Mucosa of rectum (tissue), 2 donors: ENCODE measurements at regions not wholly inside any gene's neighbourhood (a gene's known extent, or its start where the extent isn't known, plus 50 kb on each side); places are given as distances from the start of the nearest gene placed in this dataset.

Experiments used
- H3K27ac ChIP-seq, 2 donors: one replicate each; pipeline ENCODE4 v1.7.0; 2013; ENCODE audit warnings: inconsistent platforms in 2 of 2, low read depth in 2 of 2, low read length in 2 of 2
- H3K27me3 ChIP-seq, 2 donors: one replicate each; pipeline ENCODE4 v1.7.0; 2013; ENCODE audit warnings: low read length in 2 of 2; ENCODE audit not compliant: control insufficient read depth in 2 of 2, insufficient read depth in 2 of 2
- H3K36me3 ChIP-seq, 2 donors: one replicate each; pipeline ENCODE4 v1.7.0; 2013; ENCODE audit warnings: low read length in 2 of 2; ENCODE audit not compliant: control insufficient read depth in 2 of 2, insufficient read depth in 2 of 2
- H3K4me1 ChIP-seq, 2 donors: one replicate each; pipeline ENCODE4 v1.7.0; 2013; ENCODE audit warnings: low read length in 2 of 2, mild to moderate bottlenecking in 1 of 2; ENCODE audit not compliant: control insufficient read depth in 2 of 2, insufficient read depth in 2 of 2
- H3K4me3 ChIP-seq, 2 donors: one replicate each; pipeline ENCODE4 v1.7.0; 2013; ENCODE audit warnings: low read length in 2 of 2
- H3K9ac ChIP-seq, 2 donors: one replicate each; pipeline ENCODE4 v1.7.0; 2013; ENCODE audit warnings: low read length in 2 of 2, low read depth in 1 of 2, mild to moderate bottlenecking in 1 of 2
- H3K9me3 ChIP-seq, 2 donors: one replicate each; pipeline ENCODE4 v1.7.0; 2013; ENCODE audit warnings: low read length in 2 of 2; ENCODE audit not compliant: control insufficient read depth in 2 of 2
- donor health status: healthy.
- donor health status: Normal muscosa, but diverticular disease.

DNA sequence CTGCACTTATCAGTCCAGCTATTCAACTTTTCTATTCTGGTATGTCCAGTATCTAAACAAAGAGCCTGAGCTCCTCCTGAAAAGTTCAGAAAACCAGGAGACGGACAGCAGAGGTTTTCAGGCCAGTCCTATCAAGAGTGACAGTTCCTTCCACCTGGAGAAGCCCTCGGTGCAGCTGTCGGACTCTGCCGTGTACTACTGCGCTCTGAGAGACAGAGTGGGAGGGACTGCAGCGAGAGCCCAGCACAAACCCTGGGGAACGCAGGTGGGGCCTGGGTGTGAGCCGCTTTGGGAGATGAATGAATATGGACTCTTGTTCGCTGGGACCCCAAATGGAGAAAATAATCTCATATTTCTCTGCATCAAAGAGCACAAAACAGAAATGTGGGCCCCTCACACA lies 329.8 kb upstream of the OR4E1 start:
- H3K27ac ChIP-seq = no peak overlapping the region
- H3K27me3 ChIP-seq = no peaks in the 10 kb centered on the region
- H3K9ac ChIP-seq = no peak overlapping the region
- no peaks in the 10 kb centered on the region for H3K36me3 ChIP-seq
- H3K4me1 ChIP-seq = no peaks in the 10 kb centered on the region
- no peak overlapping the region for H3K4me3 ChIP-seq
- H3K9me3 ChIP-seq = no peaks in the 10 kb centered on the region

DNA sequence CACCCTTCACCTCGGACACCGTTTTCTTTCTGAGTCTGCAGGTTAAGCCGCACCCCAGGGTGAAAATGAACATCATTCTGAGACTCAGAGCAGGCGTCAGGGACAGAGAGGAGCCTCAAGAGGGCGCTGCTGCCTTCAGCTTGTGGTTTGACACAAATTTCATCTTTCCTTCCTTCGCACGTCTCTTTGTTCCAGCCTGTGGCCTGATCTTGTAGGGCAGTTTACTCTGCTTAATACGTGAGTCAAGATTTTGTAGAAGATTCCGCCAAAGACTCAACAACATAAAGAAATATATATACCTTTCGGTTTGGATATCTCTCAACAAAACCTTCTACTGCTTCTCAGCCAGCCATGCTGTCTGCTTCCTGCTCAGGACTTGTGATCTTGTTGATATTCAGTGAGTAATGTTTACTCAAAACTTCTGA lies 329.3 kb upstream of the OR4E1 start:
- no peaks in the 10 kb centered on the region for H3K27me3 ChIP-seq
- no peak overlapping the region for H3K4me3 ChIP-seq
- H3K27ac ChIP-seq = no peak overlapping the region
- H3K36me3 ChIP-seq = no peaks in the 10 kb centered on the region
- H3K9me3 ChIP-seq = no peaks in the 10 kb centered on the region
- no peaks in the 10 kb centered on the region for H3K4me1 ChIP-seq
- H3K9ac ChIP-seq = no peak overlapping the region

DNA sequence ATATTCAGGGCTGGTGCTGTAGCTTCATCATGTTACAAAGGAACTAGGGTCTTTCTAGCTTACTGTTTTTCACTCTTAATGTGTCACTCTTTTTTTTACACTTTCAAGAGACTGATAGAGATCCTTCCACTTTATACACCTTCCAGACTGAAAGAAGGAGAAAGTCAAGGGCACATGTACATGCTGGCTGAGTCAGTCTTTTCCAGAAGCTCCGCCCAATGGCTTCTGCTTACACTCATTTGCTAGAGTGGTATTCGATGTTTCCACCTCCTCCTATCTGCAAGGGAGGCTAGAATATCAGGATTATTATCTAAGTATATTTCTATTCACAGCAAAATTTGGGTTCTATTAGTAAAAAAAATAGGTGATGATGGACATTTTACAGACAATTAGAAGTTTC lies 325.8 kb upstream of the OR4E1 start:
- Histone ChIP-seq H3K4me1 (no peaks in the 10 kb centered on the region), H3K9me3 (no peaks in the 10 kb centered on the region), H3K27ac (no peak overlapping the region), H3K36me3 (no peaks in the 10 kb centered on the region), H3K9ac (no peak overlapping the region), H3K27me3 (no peaks in the 10 kb centered on the region), H3K4me3 (no peak overlapping the region)

DNA sequence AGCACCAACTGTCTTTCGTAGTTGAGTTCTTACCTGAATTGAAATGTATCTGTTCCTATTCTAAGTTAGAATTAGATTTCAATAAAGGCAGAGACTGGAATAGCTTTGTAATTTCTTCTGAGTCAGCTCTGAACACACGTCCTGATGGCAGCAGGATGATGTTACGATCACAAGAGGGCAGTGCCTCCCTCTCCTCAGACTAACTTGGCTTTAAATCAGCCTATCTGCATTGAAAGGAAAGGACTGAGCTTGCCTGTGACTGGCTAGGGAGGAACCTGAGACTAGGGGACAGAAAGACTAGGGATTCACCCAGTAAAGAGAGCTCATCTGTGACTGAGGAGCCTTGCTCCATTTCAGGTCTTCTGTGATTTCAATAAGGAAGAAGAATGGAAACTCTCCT lies 323.7 kb upstream of the OR4E1 start:
- Histone ChIP-seq H3K4me1 (no peaks in the 10 kb centered on the region), H3K4me3 (no peak overlapping the region), H3K9ac (no peak overlapping the region), H3K27ac (no peak overlapping the region), H3K36me3 (no peaks in the 10 kb centered on the region), H3K27me3 (no peaks in the 10 kb centered on the region), H3K9me3 (no peaks in the 10 kb centered on the region)

DNA sequence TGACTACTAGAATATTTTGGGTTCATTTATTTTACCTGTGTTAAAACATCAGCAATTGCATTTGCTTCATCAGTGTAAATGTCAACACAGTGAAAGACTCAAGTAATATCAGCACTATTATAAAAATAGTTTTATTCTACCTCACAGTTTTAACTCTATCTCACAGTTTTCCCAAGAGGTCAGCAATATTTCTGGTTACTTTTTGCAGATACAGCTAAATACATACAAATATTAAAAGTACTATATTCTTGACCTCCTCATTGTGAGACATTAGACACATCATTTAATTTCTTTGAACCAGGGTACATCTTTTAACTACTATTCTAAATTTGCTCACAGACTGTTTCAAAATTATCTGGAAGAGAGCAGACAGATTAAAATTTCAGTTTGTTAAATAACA lies 321.7 kb upstream of the OR4E1 start:
- H3K36me3 ChIP-seq = no peaks in the 10 kb centered on the region
- H3K4me1 ChIP-seq = no peaks in the 10 kb centered on the region
- no peaks in the 10 kb centered on the region for H3K27me3 ChIP-seq
- H3K4me3 ChIP-seq = no peak overlapping the region
- no peaks in the 10 kb centered on the region for H3K9me3 ChIP-seq
- no peak overlapping the region for H3K9ac ChIP-seq
- H3K27ac ChIP-seq = no peak overlapping the region

DNA sequence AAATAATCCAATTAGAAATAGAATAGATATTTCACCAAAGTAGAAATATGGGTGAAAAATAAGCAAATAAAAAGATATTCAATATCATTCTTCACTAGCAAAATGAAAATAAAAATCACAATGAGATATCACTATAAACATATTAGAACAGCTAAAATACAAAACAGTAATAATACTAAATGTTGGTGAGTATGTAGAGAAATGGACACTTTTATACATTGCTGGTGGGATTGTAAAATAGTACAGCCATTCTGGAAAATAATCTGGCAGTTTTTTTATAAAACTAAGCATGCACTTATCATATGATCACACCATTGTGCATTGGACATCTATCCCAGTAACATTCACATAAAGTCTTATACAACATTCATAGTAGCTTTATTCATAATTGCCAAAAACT lies 320.2 kb upstream of the OR4E1 start:
- H3K27me3 ChIP-seq = no peaks in the 10 kb centered on the region
- H3K9me3 ChIP-seq = no peaks in the 10 kb centered on the region
- H3K36me3 ChIP-seq = no peaks in the 10 kb centered on the region
- no peak overlapping the region for H3K4me3 ChIP-seq
- H3K4me1 ChIP-seq = no peaks in the 10 kb centered on the region
- H3K27ac ChIP-seq = no peak overlapping the region
- no peak overlapping the region for H3K9ac ChIP-seq

DNA sequence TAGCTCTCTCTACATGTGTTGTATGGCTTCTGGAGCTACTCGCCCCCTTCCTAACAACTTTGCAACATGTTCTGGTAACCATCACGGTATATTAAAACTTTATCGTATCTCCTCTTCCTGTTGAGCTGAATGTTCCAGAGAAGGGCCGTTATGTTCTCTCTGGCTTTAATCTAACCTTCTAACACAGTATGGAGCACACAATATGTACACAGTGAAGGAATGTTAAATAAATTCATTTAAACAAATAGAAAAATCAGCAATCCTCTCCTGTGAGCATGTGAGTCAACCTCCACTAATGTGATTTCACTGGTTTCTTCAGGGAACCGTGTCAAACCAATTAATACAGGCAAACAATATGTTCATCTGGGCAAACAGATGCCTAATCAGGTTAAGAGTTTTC lies 319.5 kb upstream of the OR4E1 start:
- Histone ChIP-seq H3K4me3 (no peak overlapping the region), H3K27ac (no peak overlapping the region), H3K36me3 (no peaks in the 10 kb centered on the region), H3K4me1 (no peaks in the 10 kb centered on the region), H3K27me3 (no peaks in the 10 kb centered on the region), H3K9me3 (no peaks in the 10 kb centered on the region), H3K9ac (no peak overlapping the region)

DNA sequence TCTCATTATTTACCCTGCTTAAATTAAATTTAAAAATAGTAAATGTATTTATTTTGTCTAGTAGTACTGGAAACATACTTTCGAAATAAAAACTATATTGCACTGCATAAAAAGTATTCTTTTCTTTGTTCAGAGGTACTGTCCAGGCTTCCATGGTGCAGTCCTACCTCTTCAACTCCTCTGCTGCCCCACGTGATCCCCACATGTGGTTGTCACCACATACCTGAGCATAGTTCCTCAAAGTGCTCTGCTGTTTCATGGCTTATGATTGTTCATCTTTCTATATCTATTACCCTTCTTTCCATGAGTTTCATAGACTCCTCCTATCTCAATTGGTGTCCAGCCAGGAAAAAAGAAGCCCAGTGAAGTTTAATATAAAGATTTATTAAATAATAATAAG lies 317.5 kb upstream of the OR4E1 start:
- no peak overlapping the region for H3K27ac ChIP-seq
- H3K36me3 ChIP-seq = no peaks in the 10 kb centered on the region
- no peak overlapping the region for H3K4me3 ChIP-seq
- no peaks in the 10 kb centered on the region for H3K27me3 ChIP-seq
- H3K9ac ChIP-seq = no peak overlapping the region
- H3K4me1 ChIP-seq = no peaks in the 10 kb centered on the region
- H3K9me3 ChIP-seq = no peaks in the 10 kb centered on the region

DNA sequence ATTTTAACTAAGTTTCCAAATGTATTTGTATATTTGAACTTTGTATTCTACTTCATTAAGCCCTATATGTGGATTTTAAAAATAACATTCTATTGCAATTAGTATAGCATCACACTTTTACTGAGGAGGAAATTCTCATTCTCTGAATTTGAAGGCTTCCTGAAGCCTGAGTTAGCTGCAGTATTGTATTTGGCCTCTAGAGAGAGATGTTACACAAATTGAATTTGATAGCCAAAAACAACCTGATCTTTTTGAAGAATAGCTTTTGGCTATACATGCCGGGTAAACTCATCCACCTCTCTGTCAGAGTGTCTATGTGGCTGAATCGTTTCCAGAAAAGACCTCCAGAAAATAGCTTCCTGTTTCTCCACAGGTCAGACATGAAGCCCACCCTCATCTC lies 316.5 kb upstream of the OR4E1 start:
- no peak overlapping the region for H3K27ac ChIP-seq
- no peak overlapping the region for H3K4me3 ChIP-seq

DNA sequence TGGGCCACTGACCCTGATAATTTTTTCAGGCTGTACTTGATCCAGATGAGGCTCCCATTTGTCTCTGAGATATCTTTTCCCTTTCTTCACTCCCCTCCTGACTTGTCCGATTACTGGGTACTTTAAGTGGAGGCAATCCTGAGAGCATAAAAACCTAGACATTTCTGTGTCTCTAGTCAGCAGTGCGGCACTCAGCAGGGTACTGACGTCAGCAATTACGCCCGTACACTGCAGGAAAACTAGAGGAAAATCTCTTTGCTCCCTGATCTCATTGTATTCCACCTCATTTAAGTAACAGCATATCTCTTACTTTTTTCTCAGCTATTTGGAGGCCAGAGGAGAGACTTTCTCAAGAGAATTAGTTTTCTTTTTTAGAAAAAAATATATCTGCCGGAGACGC lies 315.5 kb upstream of the OR4E1 start:
- no peaks in the 10 kb centered on the region for H3K36me3 ChIP-seq
- H3K27me3 ChIP-seq = no peaks in the 10 kb centered on the region
- no peaks in the 10 kb centered on the region for H3K9me3 ChIP-seq
- no peak overlapping the region for H3K9ac ChIP-seq
- H3K4me1 ChIP-seq = no peaks in the 10 kb centered on the region
- no peak overlapping the region for H3K4me3 ChIP-seq
- no peak overlapping the region for H3K27ac ChIP-seq

More for the DNA sequence above, 316.5 kb upstream of the OR4E1 start:
- Histone ChIP-seq H3K9me3 (no peaks in the 10 kb centered on the region), H3K36me3 (no peaks in the 10 kb centered on the region), H3K9ac (no peak overlapping the region), H3K4me1 (no peaks in the 10 kb centered on the region), H3K27me3 (no peaks in the 10 kb centered on the region)

DNA sequence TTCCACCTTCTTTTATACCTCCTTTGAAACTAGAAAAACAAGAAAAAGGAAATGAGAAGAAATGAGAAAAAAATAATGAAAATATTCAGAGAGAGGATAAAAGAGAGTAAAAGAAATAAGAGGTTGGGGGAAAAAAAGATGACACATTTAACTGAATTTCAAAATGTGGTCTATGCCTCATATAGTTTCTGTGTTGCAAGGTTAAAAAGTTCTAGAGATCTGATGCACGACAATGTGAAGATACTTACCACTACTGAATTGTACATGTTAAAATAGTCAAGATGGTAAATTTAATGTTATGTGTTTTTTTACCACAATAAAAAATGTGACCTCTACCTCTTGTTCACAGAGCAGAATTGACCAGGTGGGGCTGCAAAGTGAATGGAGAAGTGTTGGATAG lies 314.8 kb upstream of the OR4E1 start:
- no peak overlapping the region for H3K27ac ChIP-seq
- H3K4me3 ChIP-seq = no peak overlapping the region
- no peaks in the 10 kb centered on the region for H3K9me3 ChIP-seq
- no peaks in the 10 kb centered on the region for H3K4me1 ChIP-seq
- H3K36me3 ChIP-seq = no peaks in the 10 kb centered on the region
- H3K27me3 ChIP-seq = no peaks in the 10 kb centered on the region
- no peak overlapping the region for H3K9ac ChIP-seq
